SKM-1 (cell line): ENCODE measurements at regions not wholly inside any gene's neighbourhood (a gene's known extent, or its start where the extent isn't known, plus 50 kb on each side); places are given as distances from the start of the nearest gene placed in this dataset.
"Not testable (repeated sequence)": the region's sequence is repeated elsewhere in the genome, so short reads cannot be mapped to it uniquely, and the experiment has no call there.

Source experiments
- DNase-seq: peaks from one replicate; lab custom pipeline; 2025; ENCODE audit not compliant: unreplicated experiment; lab: John Stamatoyannopoulos, UW

DNA sequence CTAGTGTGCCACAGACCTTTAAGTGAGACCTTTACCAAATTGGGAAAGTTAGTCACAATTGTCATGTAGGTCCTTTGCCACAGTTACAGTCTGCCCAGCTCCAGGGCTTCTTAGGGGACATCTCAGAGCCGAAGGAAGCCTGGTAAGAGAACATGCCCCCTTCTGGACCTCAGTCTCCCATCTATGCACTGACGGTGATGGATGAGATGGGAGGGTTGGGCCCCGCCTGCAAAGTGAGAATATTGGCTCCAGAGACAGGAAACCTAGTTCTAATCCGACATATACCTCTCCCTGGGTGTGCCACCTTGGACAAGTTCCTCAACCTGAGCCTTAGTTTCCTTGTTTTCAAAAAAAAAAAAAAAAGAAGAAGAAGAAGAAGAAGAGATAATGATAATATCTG lies 85.1 kb upstream of the NAV2 start:
- DNase-seq, result no peak

DNA sequence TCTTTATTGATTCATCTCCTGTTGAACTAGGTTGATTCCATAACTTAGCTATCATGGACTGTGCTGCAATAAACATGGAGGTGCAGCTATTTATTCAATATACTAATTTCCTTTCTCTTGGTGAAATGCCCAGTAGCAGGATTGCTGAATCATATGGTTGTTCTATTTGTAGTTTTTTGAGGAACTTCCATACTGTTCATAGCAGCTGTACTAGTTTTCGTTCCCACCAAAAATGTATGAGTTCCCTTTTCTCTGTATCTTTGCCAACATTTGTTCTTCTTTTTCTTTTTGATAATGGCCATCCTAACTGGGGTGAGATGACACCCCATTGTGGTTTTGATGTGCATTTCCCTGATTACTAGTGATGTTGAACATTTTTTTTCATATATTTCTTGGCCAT lies 87.2 kb upstream of the NAV2 start:
- DNase-seq, result peak; percentile 72

GRCh38 chr11:19617696-19618523 lies 94.7 kb upstream of the NAV2 start:
- DNase-seq, result no peak

GRCh38 chr11:19615341-19616183 lies 97.1 kb upstream of the NAV2 start:
- DNase-seq, result no peak

- DNase-seq, result no peak
Measured at GRCh38 chr11:19614370-19614940, 98.2 kb upstream of the NAV2 start.

DNA sequence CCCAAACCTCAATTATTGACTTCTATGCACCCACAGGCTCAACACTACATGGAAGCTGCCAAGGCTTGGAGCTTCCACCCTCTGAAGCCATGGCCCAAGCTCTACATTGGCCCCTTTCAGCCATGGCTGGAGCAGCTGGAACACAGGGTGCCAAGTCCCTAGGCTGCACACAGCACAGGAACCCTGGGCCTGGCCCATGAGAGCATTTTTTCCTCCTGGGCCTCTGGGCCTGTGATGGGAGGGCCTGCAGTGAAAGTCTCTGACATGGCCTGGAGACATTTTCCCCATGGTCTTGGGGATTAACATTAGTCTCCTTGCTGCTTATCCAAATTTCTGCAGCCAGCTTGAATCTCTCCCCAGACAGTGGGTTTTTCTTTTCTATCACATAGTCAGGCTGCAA lies 100.6 kb upstream of the NAV2 start:
- not testable (repeated sequence) for DNase-seq

- DNase-seq, result no peak
Measured at GRCh38 chr11:19607656-19608360, 104.8 kb upstream of the NAV2 start.

GRCh38 chr11:19606856-19607655 lies 105.6 kb upstream of the NAV2 start:
- no peak for DNase-seq

DNA sequence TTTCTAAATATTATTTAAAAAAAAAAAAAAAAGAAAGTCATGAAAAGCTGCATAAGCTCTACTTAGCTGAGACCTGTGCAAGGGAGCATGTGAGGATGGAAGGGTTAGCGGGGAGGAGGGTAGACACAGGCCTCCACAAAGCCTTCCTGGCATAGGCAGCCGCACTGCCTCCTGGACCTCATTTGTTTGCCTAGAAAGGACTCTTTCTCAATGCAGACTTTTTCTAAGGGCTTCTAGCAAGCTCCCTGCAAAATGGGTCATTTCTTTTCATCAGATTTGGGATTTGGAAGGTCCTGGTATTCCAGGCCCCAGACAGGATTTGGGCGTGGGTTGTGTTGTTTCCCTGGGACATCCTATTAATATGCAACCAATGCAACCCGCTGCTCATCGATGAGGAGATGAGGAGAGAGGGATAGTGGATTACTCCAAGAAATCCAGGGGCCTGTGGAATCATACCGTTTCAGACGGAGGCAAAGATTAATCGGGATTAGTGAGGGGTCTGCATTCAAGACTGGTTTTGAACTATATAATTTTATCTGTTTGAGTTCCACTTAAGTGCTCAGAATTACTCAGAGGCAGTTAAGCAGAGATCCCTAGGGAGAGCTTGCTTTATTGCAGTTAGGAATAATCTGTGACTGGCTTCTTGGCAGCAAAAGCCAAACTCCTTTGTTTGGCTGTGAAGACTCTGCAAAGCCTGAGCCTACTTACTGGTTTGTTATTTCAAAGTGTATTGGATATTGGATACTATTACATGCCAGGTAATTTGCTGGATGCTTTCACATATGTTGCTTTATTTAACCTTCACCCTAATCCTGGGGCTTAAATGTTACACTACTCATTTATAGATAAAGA lies 106.9 kb upstream of the NAV2 start:
- DNase-seq, result no peak

DNA sequence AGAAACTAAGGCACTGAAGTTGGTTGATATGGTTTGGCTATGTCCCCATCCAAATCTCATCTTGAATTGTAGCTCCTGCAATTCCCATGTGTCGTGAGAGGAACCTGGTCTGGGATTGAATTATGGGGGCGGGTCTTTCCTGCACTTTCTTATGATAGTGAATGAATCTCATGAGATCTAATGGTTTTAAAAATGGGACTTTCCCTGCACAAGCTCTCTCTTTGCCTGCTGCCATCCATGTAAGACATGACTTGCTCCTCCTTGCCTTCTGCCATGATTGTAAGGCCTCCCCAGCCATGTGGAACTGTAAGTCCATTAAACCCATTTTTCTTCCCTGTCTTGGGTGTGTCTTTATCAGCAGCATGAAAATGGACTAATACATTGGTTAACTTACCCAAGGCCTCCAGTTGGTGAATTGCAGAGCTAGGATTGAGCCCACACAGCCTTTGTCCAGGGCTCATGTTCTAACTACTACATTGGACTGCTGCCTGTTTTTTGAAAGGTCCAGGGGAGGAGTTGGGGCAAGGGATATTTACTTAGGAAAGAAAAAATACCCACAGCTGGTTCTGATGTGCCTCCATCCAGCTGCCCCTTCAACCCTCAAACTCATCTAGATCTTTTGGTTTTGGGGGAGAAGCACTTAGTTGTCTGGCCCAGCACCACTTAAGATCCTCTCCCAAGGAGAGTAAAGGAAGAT lies 107.8 kb upstream of the NAV2 start:
- no peak for DNase-seq

- no peak for DNase-seq
Measured at GRCh38 chr11:19603771-19604170, 108.9 kb upstream of the NAV2 start.

DNA sequence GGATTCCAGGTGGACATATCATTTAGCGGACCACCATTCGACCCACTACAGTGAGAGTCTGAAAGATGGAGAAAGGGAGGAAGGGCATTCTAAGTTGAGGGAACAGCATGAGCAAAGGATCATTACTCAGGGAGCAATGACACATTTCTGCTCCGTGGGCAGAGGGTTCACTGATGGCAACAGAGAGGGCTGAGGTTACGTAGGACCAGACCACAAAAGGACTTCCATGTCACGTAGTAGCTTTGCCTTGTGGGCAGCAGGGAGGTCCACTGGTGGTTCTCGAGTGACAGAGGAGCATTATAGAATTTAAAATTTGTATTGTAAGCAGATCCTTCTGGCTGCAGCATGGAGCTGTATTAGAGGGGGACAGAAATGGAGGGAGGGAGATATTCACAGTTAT lies 109.7 kb upstream of the NAV2 start:
- DNase-seq, result no peak

DNA sequence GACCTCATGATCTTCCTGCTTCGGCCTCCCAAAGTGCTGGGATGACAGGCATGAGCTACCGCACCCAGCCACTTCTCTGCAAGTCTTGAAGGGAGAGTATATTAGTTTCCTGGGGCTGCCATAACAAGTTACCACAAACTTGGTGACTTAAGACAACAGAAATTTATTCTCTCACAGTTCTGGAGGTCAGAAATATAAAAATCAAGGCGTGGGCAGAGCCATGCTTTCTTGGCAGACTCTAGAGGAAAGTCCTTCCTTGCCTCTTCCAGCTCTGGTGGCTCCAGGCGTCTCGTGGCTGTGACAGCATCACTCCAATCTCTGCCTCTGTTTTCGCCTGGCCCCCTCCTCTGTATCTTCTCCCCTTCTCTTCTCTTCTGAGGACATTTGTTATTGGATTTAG lies 110.2 kb upstream of the NAV2 start:
- DNase-seq, result no peak

DNA sequence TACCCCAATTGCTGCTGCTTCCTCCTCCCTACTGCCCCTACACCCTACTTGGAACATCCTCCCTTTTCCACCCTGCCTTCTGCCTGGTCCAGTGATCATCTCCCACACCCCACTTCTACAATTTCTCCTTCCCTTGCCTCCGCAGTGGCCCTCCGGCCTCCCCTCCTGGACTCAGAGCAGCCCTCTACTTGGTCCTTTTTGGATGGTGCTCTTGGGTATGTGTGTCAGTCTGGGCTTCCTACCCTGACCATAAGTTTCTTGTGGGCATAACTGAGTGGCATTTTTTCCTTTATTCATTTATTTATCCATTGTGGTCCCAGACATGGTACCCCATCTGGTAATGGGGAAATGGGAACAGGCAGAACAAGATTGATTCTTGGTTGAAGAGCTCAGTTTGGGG lies 111.4 kb upstream of the NAV2 start:
- no peak for DNase-seq

- DNase-seq, result no peak
Measured at GRCh38 chr11:19599681-19600080, 113.0 kb upstream of the NAV2 start.

- DNase-seq, result no peak
Measured at GRCh38 chr11:19598876-19599486, 113.7 kb upstream of the NAV2 start.

- no peak for DNase-seq
Measured at GRCh38 chr11:19598456-19598855, 114.2 kb upstream of the NAV2 start.

DNA sequence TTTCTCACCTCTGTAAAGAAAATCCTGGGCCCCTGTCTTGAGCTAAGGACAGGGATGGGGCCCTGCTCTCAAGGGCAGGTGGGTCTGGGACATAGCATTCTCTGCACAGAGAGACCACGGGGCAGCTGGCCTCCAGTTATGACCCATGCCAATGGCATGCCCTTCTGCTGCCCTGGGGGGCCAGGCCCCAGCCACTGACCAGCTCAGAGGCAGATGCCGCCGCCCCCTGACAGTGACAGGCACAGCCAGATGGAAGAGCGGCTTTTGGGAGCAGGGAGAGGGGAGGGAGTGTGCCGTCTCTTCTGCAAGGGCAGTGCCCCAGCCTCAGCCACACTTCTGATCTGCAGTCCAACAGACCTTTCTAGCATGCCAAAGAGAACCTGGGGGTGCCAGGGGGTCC lies 114.8 kb upstream of the NAV2 start:
- no peak for DNase-seq

DNA sequence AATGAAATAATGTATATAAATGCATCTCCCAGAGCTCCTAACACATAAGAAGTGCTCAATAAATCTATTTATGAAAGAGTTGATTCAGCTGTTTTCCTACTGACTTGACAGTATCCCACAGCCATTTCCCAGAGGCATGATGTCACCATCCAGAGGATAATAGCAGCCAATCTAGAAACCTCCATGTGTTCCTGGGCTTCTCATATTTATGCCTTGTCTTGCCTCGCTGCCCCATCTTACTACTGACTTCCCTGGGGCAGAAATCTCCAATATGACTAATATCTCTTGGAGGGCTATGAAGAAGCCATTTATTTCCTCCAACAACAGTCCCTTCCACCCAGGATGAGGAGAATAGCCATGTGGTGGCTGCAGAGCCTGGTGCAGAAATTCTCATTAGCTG lies 115.4 kb upstream of the NAV2 start:
- no peak for DNase-seq
